Kidney (tissue), 13 donors: ENCODE measurements at regions not wholly inside any gene's neighbourhood (a gene's known extent, or its start where the extent isn't known, plus 50 kb on each side); places are given as distances from the start of the nearest gene placed in this dataset.

ENCODE experiments used
- DNase-seq, 5 donors: peaks; one replicate each; pipeline ENCODE4 v3.0.0-alpha.2; 2013 to 2020
- FAIRE-seq: peaks from 2 replicates; lab custom pipeline; 2012; peaks lifted over from hg19 to GRCh38; lab: Jason Lieb, UNC
- H3K27ac ChIP-seq, 2 donors: one replicate each; pipeline ENCODE4 v1.7.0; 2013; ENCODE audit warnings: low read depth in 2 of 2, low read length in 2 of 2, inconsistent platforms in 1 of 2
- H3K27me3 ChIP-seq: one replicate; pipeline ENCODE4 v1.7.1; 2013; ENCODE audit warnings: low read length, inconsistent platforms; ENCODE audit not compliant: control insufficient read depth, insufficient read depth
- H3K36me3 ChIP-seq, 3 donors: one replicate each; pipeline versions ENCODE4 v1.7.0 to v1.7.1; 2013; ENCODE audit warnings: low read length in 3 of 3, control low read depth in 1 of 3, inconsistent platforms in 1 of 3; ENCODE audit not compliant: insufficient read depth in 3 of 3, control insufficient read depth in 2 of 3
- H3K4me1 ChIP-seq, 3 donors: one replicate each; pipeline versions ENCODE4 v1.7.0 to v1.7.1; 2013; ENCODE audit warnings: low read length in 3 of 3, inconsistent platforms in 1 of 3, low read depth in 1 of 3; ENCODE audit not compliant: control insufficient read depth in 2 of 3, insufficient read depth in 2 of 3
- H3K4me3 ChIP-seq, 3 donors: one replicate each; pipeline versions ENCODE4 v1.7.0 to v1.8.1; 2013; ENCODE audit warnings: low read length in 3 of 3, control low read depth in 1 of 3, inconsistent platforms in 1 of 3
- H3K9ac ChIP-seq, 3 donors: one replicate each; pipeline versions ENCODE4 v1.7.0 to v1.7.1; 2013; ENCODE audit warnings: low read length in 3 of 3, control low read depth in 1 of 3, inconsistent platforms in 1 of 3
- H3K9me3 ChIP-seq, 3 donors: one replicate each; pipeline versions ENCODE4 v1.7.0 to v1.7.1; 2013; ENCODE audit warnings: low read length in 3 of 3, control low read depth in 1 of 3, inconsistent platforms in 1 of 3; ENCODE audit not compliant: control insufficient read depth in 2 of 3, insufficient read depth in 1 of 3
- intact Hi-C: fragments of 100-400 bp; cut with DNase I; formaldehyde crosslinking; loops from one replicate; pipeline ENCODE4 v1.11.1; 2022
- TF ChIP-seq, protein P1 (sequence below): IDR thresholded peaks from 3 replicates; pipeline ENCODE4 v1.5.1; 2012; ENCODE audit warnings: mild to moderate bottlenecking, moderate library complexity, borderline replicate concordance; ENCODE audit not compliant: insufficient read depth; ENCODE audit errors: extremely low read depth
- donor health status: control.
- donor health status: control.
- donor health status: control.
- donor health status: control.
- donor health status: control.
- donor health status: DM: yes; HTN: yes; CAD: no.
- donor health status: Normal renal cell carcinoma (clear cell type).

DNA sequence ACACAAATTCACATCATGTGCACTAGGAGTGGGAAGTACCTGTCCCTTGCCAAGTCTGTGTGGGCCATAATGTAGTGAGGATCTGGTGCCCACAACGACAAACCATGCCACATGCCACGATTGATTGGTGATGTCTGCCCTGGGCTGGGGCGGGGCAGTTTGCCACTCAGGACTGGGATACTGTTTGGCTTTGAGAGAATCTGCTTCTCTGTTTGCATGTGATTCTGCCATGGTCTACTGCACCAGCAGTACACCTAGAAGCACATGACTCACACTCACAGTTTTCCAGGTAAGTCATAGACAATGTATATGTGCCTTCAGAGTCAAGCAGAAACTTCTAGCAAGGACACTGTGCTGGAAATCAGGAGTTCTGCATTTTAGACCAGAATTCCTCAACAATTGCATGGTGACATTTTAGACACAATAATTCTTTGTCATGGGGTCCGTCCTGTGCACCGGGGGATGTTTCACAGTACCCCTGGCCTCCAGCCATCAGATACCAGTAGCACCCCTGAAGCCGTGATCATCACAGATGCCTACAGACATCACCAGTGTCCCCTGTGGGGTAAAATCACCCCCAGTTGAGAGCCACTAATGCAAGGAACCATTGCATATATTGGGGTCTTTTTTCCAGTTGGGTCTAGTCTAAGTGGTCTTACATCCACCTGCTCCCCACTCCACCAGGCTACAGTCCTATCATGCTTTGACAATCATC is 278.3 kb downstream of the EIPR1 start:
- no peak for DNase-seq
- intact Hi-C loops = no loop called here
- Histone ChIP-seq H3K9me3 (no peaks in the 10 kb centered on the region), H3K36me3 (no peaks in the 10 kb centered on the region), H3K4me1 (no peaks in the 10 kb centered on the region), H3K4me3 (no peak overlapping the region), H3K27me3 (no peaks in the 10 kb centered on the region), H3K9ac (no peak overlapping the region), H3K27ac (no peak overlapping the region)
- no peak for FAIRE-seq
- TF ChIP-seq, protein P1, sequence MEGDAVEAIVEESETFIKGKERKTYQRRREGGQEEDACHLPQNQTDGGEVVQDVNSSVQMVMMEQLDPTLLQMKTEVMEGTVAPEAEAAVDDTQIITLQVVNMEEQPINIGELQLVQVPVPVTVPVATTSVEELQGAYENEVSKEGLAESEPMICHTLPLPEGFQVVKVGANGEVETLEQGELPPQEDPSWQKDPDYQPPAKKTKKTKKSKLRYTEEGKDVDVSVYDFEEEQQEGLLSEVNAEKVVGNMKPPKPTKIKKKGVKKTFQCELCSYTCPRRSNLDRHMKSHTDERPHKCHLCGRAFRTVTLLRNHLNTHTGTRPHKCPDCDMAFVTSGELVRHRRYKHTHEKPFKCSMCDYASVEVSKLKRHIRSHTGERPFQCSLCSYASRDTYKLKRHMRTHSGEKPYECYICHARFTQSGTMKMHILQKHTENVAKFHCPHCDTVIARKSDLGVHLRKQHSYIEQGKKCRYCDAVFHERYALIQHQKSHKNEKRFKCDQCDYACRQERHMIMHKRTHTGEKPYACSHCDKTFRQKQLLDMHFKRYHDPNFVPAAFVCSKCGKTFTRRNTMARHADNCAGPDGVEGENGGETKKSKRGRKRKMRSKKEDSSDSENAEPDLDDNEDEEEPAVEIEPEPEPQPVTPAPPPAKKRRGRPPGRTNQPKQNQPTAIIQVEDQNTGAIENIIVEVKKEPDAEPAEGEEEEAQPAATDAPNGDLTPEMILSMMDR = no peak

DNA sequence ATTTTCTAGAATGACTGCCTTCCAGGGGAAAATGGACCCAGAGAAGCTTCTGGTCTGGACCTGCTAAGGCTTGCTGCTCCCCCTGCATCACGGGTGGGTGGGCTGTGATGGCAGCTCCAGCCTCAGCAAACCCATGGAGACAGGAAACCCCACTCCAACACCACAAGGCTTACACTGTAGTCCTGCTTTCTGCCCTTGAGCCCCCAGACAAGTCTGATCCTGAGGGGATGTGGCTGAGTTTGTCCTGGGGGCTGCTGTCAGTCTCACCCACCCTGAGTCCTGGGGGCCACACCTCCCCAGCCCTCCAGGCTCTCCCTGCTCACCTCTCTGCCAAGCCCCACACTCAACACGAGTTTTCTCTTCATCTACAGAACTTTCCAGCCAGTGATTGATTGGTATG is 279.4 kb downstream of the EIPR1 start:
- no peaks in the 10 kb centered on the region for H3K9me3 ChIP-seq
- H3K9ac ChIP-seq = no peak overlapping the region
- H3K4me1 ChIP-seq = no peaks in the 10 kb centered on the region
- FAIRE-seq (no peak), DNase-seq (no peak)
- H3K27ac ChIP-seq = no peak overlapping the region
- H3K4me3 ChIP-seq = no peak overlapping the region
- intact Hi-C loops = no loop called here
- TF ChIP-seq, protein P1 = no peak
- no peaks in the 10 kb centered on the region for H3K36me3 ChIP-seq
- H3K27me3 ChIP-seq = no peaks in the 10 kb centered on the region

GRCh38 chr2:3097804-3098203 is 279.8 kb downstream of the EIPR1 start:
- H3K4me3 ChIP-seq = no peak overlapping the region
- FAIRE-seq (no peak), DNase-seq (peak in 1 of 5 donors; percentile 30)
- no peaks in the 10 kb centered on the region for H3K9me3 ChIP-seq
- TF ChIP-seq, protein P1 = no peak
- H3K27me3 ChIP-seq = no peaks in the 10 kb centered on the region
- no peak overlapping the region for H3K9ac ChIP-seq
- H3K36me3 ChIP-seq = no peaks in the 10 kb centered on the region
- H3K27ac ChIP-seq = no peak overlapping the region
- intact Hi-C loops = no loop called here
- no peaks in the 10 kb centered on the region for H3K4me1 ChIP-seq
